ENCODE measurements at regions not wholly inside any gene's neighbourhood (a gene's known extent, or its start where the extent isn't known, plus 50 kb on each side); places are given as distances from the start of the nearest gene placed in this dataset.

DNA sequence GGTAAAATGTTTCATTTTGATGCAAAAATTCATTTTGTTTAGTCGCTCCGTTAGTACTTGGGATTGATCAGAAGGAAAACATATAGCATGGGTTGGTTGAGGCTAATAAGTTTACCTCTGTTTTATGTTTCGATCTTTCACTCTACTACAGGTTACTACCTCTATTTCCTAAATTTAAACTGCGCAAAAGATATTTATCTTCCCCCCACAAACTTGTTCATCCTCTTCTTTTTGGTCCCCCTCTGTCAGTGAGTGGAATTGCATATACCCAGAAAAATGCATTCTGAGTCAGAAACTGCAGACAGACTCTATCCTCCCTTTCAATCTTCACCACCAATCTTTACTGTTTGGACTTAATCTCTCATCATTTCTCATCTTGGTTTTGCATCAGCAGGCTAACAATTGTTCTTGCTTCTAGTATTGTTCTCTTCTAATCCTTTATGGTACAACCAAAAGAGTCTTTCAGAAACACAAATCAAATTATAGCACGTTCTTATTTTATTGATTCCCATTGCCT lies 316.0 kb upstream of the ADGRL4 start:
- Mint-ChIP-seq H3K27me3 (ENCODE audit: unreplicated experiment) (no peaks in the 10 kb centered on the region), H3K9me3 (ENCODE audit: unreplicated experiment) (peaks cover 13% of the 10 kb centered on the region), H3K4me1 (ENCODE audit: unreplicated experiment) (peaks cover 17% of the 10 kb centered on the region), H3K36me3 (ENCODE audit: unreplicated experiment) (peaks cover 5% of the 10 kb centered on the region), H3K27ac (ENCODE audit: unreplicated experiment) (peak overlapping the region; percentile 84), H3K4me3 (ENCODE audit: unreplicated experiment) (no peak overlapping the region)
- DNase-seq (ENCODE audit: extremely low spot score, unreplicated experiment), result no peak
- TF ChIP-seq, protein P1, sequence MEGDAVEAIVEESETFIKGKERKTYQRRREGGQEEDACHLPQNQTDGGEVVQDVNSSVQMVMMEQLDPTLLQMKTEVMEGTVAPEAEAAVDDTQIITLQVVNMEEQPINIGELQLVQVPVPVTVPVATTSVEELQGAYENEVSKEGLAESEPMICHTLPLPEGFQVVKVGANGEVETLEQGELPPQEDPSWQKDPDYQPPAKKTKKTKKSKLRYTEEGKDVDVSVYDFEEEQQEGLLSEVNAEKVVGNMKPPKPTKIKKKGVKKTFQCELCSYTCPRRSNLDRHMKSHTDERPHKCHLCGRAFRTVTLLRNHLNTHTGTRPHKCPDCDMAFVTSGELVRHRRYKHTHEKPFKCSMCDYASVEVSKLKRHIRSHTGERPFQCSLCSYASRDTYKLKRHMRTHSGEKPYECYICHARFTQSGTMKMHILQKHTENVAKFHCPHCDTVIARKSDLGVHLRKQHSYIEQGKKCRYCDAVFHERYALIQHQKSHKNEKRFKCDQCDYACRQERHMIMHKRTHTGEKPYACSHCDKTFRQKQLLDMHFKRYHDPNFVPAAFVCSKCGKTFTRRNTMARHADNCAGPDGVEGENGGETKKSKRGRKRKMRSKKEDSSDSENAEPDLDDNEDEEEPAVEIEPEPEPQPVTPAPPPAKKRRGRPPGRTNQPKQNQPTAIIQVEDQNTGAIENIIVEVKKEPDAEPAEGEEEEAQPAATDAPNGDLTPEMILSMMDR (IDR thresholded peaks at IDR 0.05), result no peak

- Mint-ChIP-seq H3K27ac (ENCODE audit: unreplicated experiment) (no peak overlapping the region), H3K4me1 (ENCODE audit: unreplicated experiment) (peaks cover 5% of the 10 kb centered on the region), H3K4me3 (ENCODE audit: unreplicated experiment) (no peak overlapping the region), H3K36me3 (ENCODE audit: unreplicated experiment) (no peaks in the 10 kb centered on the region), H3K9me3 (ENCODE audit: unreplicated experiment) (no peaks in the 10 kb centered on the region), H3K27me3 (ENCODE audit: unreplicated experiment) (no peaks in the 10 kb centered on the region)
- TF ChIP-seq, protein P1 (IDR thresholded peaks at IDR 0.05), result no peak
- no peak for DNase-seq (ENCODE audit: extremely low spot score, unreplicated experiment)
Measured at GRCh38 chr1:79312438-79312837, 305.9 kb upstream of the ADGRL4 start.

DNA sequence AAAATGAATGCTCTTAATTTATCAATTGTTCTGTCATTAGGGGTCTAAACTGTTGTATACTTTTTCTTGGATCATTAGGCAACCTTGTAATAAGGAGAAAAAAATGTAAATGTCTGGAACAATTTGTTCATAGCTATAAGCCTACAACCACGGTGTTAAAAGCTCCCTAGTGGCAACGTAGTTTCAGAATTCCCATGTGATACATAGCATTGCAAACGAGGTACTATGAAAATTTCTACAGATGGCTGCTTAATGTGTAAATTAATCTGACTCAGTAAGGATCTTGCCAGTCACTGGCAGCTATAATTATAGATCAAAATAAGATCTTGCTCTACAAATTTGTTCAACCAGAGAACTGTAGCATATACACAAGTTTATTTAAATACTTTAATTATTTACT lies 304.1 kb upstream of the ADGRL4 start:
- TF ChIP-seq, protein P1 (IDR thresholded peaks at IDR 0.05), result no peak
- H3K36me3 Mint-ChIP-seq (ENCODE audit: unreplicated experiment), result no peaks in the 10 kb centered on the region

GRCh38 chr1:79304131-79304530 lies 297.6 kb upstream of the ADGRL4 start:
- Mint-ChIP-seq H3K4me3 (ENCODE audit: unreplicated experiment) (no peak overlapping the region), H3K27me3 (ENCODE audit: unreplicated experiment) (no peaks in the 10 kb centered on the region), H3K36me3 (ENCODE audit: unreplicated experiment) (no peaks in the 10 kb centered on the region), H3K27ac (ENCODE audit: unreplicated experiment) (no peak overlapping the region), H3K4me1 (ENCODE audit: unreplicated experiment) (no peaks in the 10 kb centered on the region), H3K9me3 (ENCODE audit: unreplicated experiment) (peaks cover 4% of the 10 kb centered on the region)
- DNase-seq (ENCODE audit: extremely low spot score, unreplicated experiment), result no peak
- TF ChIP-seq, protein P1 (IDR thresholded peaks at IDR 0.05), result no peak

More for the DNA sequence above, 304.1 kb upstream of the ADGRL4 start:
- Mint-ChIP-seq H3K4me3 (ENCODE audit: unreplicated experiment) (no peak overlapping the region), H3K9me3 (ENCODE audit: unreplicated experiment) (no peaks in the 10 kb centered on the region), H3K27me3 (ENCODE audit: unreplicated experiment) (no peaks in the 10 kb centered on the region), H3K27ac (ENCODE audit: unreplicated experiment) (no peak overlapping the region), H3K4me1 (ENCODE audit: unreplicated experiment) (peaks cover 5% of the 10 kb centered on the region)
- no peak for DNase-seq (ENCODE audit: extremely low spot score, unreplicated experiment)

- H3K4me1 Mint-ChIP-seq (ENCODE audit: unreplicated experiment), result no peaks in the 10 kb centered on the region
- H3K9me3 Mint-ChIP-seq (ENCODE audit: unreplicated experiment), result peaks cover 5% of the 10 kb centered on the region
- no peak overlapping the region for H3K4me3 Mint-ChIP-seq (ENCODE audit: unreplicated experiment)
Measured at GRCh38 chr1:79303040-79303439, 296.5 kb upstream of the ADGRL4 start.

More at GRCh38 chr1:79303040-79303439, 296.5 kb upstream of the ADGRL4 start:
- DNase-seq (ENCODE audit: extremely low spot score, unreplicated experiment), result no peak
- Mint-ChIP-seq H3K36me3 (ENCODE audit: unreplicated experiment) (no peaks in the 10 kb centered on the region), H3K27ac (ENCODE audit: unreplicated experiment) (no peak overlapping the region), H3K27me3 (ENCODE audit: unreplicated experiment) (no peaks in the 10 kb centered on the region)
- TF ChIP-seq, protein P1 (IDR thresholded peaks at IDR 0.05), result no peak
